Fibroblast of skin of right quadriceps (primary cell): ENCODE measurements at regions not wholly inside any gene's neighbourhood (a gene's known extent, or its start where the extent isn't known, plus 50 kb on each side); places are given as distances from the start of the nearest gene placed in this dataset.

ENCODE experiments used
- DNase-seq: peaks from one replicate; pipeline ENCODE4 v3.0.0-alpha.2; 2013

DNA sequence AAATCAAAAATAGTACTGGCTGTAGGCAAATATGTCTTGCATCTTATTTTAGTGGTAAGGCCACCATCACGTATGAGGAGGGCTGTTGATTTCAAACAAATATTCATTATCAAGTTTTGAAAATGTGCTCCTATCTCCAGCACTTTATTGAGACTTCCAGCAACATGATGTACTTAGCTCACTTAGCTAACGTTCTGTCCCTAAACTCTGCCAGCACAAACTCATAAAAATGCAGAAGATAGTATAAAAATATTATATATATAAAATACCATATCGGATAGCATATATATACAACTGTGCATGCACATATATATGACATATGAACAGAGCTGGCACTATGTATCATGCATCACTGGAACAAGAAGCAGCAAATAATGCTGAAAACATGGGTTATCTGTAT is 762.3 kb downstream of the C6orf118 start:
- no peak for DNase-seq

- no peak for DNase-seq
Measured at GRCh38 chr6:164546263-164546662, 763.1 kb downstream of the C6orf118 start.

- DNase-seq: no peak
Measured at GRCh38 chr6:164534070-164534766, 775.2 kb downstream of the C6orf118 start.

DNA sequence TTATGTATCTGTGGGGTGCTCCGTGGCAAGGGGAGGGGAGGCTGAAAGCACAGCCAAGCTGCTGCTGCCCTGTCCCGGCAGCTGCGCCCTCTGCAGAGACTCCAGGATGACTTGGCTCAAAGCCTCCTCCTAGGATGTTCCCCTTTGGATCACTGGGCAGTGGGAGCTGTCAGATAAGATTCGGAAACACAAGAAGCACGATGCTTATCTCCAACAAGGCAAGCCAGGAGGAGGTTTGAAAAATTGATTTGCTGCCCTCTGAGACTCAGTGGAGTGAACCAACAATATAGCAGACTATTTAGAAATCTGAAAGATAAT is 776.4 kb downstream of the C6orf118 start:
- no peak for DNase-seq

DNA sequence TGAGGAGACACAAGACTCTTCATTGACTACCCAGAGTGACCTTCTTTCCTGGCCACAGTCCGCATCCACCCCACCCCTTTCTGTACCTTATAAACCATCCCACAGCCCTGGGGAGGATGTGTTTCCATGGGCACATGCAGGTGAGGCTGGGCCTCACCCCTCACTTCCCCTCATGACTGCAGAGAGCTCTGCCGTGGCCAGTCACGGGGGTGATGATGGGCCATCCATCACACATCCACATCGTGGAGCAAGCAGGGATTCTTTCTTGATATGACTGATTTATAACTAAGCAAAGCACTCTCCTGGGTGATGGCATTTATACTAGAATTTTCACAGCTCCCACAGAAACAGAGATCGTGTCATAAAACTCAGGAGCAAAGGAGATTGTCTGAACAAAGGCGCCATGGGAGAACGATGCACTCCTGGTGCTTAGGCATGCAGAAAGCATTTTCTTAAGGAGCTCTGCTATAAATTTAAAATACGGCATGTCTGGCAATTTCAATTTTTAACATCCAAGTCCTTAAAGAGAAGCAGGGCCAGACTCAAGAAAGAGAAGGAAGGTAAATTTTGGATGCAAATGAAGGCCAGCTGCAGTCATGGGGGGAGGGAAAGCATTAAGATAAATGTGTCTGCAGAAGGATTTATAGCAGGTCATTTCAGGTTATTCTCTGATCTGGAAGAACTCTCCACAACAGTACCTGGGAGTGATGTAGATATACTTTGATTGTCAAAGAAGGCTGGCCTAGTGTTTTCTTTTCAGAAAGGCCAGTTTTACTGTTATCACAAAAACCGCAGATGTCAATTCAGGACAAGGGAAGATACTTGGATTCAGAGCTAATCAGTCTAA is 777.0 kb downstream of the C6orf118 start:
- peak; percentile 25 for DNase-seq

- DNase-seq: peak; percentile 49
Measured at GRCh38 chr6:164531736-164532135, 777.7 kb downstream of the C6orf118 start.

- DNase-seq: peak; percentile 8
Measured at GRCh38 chr6:164528539-164528938, 780.9 kb downstream of the C6orf118 start.

DNA sequence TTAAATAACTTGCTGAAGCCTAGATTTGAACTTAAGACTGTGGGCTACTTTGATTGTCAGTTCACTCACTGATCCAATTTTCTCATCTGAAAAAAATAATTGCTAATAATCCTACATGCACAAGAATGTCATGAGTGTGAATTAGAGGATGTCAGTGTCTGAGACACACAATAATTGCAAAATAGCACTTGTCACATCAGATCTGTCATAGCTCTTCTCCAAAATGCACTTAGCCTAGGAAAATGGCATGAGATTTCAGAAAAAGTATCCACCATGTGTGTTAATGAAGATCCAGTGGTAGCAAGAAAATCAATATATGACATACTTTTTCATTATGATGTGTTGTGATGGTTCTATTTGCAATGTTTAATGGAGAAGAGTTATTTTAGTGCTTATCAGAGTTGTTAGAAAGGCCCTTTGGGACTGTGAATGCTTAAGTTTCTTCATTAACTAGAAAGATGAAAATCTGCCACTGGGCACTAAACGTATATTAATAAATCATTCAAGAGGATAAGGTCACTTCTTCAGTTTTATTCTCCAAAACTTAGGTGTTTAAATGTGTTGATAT is 786.2 kb downstream of the C6orf118 start:
- DNase-seq: no peak

- no peak for DNase-seq
Measured at GRCh38 chr6:164520916-164521315, 788.5 kb downstream of the C6orf118 start.

- no peak for DNase-seq
Measured at GRCh38 chr6:164507206-164507940, 802.0 kb downstream of the C6orf118 start.

DNA sequence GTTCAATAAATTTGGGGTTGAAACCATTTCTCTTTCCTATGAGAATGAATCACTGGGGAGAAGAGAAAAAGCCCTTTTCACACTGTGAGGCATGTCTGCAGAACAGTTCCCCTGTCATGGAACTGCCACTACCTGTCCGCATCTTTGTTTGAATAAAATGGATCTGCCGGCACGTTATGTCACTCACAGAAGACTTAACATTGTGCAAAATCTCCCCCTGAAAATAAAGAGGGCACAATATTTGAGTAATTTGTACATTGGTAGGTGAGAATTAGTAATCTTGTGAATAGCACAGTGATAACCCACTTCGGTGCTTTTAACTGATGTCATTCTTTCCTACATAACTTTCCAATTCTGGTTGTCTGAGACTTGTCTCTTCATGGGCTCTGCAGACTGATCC is 804.0 kb downstream of the C6orf118 start:
- no peak for DNase-seq

DNA sequence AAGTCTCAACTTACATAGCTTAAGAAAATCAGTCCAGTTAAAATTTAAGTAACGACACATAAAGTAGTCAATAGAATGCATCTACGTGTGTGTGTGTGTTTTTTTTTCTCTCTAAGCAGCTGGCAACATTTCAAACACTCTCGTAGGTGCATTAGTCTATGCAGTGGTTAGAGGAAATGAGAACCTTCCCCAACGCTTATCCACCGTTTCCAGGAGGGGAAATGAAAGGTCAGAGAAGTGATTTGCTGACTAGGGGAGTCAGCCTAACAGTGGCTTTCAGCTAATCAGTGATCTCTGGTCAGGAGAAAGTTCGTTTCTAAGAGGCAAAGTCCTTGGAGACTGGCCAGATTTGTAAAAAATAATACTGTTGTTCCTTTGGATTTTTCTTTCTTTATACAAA is 806.6 kb downstream of the C6orf118 start:
- no peak for DNase-seq

DNA sequence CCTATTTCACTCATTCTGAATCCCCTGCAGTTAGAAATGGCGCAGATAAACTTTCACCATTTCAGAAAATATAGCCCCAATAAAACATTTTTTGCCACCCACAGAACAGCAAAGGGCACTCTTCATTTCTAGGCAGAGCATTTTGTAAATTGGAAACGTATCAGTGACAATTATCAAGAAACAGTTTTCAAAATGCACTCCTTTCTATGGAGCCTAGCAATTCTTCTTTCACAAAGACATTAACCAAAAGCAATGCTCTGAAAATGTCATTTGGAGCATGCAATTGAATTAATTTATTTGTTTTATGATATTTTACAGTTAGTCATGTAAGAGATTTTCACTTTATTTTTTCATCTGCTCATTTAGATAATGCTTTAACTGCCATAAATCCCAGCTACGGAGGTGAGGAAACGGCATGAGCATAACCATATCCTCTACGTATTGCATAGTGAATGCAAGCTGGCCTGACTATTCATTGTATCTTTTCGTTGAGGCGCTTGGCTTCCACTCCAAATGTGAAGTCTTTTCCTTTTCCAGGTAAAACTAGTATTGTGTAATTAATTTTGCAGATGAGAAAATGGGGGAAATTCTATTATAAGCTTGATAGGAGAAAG is 813.4 kb downstream of the C6orf118 start:
- DNase-seq: no peak

GRCh38 chr6:164478426-164478825 is 831.0 kb downstream of the C6orf118 start:
- no peak for DNase-seq

DNA sequence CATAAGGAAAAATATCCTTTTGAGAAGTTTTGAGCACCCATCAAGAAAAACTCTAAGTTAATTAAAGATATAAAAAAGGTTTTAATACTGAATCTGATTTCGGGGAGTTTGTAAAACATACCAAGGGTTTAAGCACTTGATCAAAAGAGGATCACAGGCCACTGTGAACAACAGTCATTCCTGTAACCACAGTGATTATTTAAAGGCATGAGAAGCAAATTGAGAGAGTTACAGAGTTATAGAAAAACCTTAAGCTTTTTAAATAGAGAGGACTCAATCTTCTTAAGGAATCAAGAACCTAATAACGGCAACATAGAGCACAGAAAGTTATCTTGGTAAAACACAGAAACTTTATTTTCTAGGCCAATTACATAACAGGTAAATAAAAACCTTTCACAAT is 831.6 kb downstream of the C6orf118 start:
- DNase-seq: no peak

DNA sequence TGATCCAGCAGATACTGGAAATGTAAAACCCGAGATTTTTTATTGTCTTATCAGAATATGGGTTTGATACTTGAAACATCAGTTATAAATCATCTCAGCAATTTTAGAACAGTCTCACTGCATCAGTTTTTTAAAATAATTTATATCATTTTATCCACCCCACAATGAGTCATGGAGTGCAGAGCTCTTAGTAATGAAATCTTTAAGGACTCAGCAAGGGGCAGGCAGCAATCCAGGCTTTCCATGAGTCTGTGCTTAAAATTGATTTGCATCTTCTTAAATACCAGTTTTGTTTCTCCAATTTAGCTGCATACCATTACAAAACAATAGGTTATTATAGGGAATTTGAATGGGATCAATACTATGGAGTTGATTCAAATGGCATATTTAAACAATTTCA is 832.3 kb downstream of the C6orf118 start:
- DNase-seq: peak; percentile 59

DNA sequence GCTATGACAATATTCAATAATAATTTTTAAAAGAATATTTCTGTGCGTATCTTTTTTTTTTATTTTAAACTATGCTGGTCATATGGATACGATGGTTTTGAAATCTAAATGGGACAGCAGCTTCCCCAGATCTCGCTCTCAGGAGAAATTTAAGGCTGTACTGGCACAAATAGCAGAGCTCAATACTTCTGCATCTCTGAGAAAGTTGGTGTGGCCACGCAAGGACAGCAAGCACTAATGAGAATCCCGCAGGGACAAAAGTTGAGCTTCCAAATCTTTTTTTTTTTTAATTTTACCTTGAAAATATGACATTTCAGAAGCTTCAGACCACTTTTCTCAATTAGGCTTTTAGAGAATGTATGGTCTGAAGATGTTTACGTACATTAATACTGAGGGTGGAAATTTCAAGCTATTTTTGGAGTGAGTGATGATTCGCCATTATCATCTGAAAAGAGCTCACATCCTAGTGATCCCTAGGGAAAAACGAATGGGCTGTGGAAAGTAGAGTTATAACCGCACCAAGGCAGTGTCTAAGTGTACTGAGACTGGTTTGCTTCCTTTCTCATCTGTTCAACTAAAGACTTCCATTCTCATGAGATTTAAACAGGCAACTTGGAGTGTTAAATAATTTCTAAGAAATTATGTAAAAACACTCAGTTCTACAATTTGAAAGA is 840.0 kb downstream of the C6orf118 start:
- DNase-seq: no peak

- no peak for DNase-seq
Measured at GRCh38 chr6:164455835-164456234, 853.6 kb downstream of the C6orf118 start.

DNA sequence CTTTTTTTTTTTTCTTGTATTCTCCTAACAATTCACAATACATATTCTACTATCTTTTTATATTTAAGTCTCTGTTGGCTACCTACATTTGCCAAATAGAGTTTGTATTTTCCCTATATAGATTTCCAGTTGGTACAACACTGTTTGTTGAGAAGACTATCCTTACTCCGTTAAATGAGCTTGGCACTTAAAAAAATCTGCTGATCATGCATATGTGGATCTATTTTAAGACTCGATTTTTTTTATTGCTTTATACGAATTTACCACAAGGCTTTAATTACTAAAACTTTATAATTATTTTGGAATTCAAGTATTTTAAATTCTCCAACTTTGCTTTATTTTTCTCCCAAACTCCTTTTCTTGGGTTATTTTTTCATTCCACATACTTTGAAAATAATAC is 855.6 kb downstream of the C6orf118 start:
- no peak for DNase-seq

- DNase-seq: no peak
Measured at GRCh38 chr6:164442572-164442971, 866.8 kb downstream of the C6orf118 start.

- DNase-seq: no peak
Measured at GRCh38 chr6:164439331-164439730, 870.1 kb downstream of the C6orf118 start.

DNA sequence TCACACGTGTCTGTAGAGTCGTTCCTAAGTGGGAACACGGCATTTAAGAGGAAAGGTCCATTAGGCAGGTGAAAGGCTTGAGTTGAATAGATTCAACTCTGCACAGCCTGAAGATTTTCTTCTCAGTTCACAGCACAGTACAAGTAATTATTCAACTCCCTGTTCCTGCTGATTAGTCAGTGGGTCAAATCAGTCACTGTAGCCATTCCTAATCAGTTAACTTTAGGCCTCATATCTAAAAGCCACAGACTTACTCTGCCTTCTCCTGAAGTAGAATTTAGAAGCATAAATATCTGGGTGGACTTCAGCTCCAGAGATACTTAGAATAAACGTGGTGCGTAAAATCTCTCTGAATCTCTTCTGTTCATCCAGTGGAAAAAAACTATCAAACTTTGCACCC is 872.4 kb downstream of the C6orf118 start:
- DNase-seq: no peak
